Endothelial cell of umbilical vein (primary cell): ENCODE measurements at regions not wholly inside any gene's neighbourhood (a gene's known extent, or its start where the extent isn't known, plus 50 kb on each side); places are given as distances from the start of the nearest gene placed in this dataset.
"Not testable (repeated sequence)": the region's sequence is repeated elsewhere in the genome, so short reads cannot be mapped to it uniquely, and the experiment has no call there.

ENCODE experiments used
- BruUV-seq: library from RNA; stranded (reverse); fragments of 400-500 nt; replicated peaks from 2 replicates; lab custom pipeline; 2021; lab: Mats Ljungman, UMichigan
- CTCF ChIA-PET: fragments of 300-600, 350-600 bp; sonication (Branson Sonifier 250); formaldehyde crosslinking; loops from one replicate; lab custom pipeline; 2021; ENCODE audit warnings: antibody characterized with exemption, inconsistent platforms; lab: Charles Lee
- POLR2A ChIA-PET: fragments of 300-600, 350-600 bp; sonication (Branson Sonifier 250); formaldehyde crosslinking; loops from one replicate; lab custom pipeline; 2021; ENCODE audit warnings: antibody characterized with exemption, inconsistent platforms; lab: Charles Lee
- DNase-seq: peaks from one replicate; pipeline ENCODE4 v3.0.0-alpha.2; 2011; ENCODE audit warnings: low read depth, low spot score
- FAIRE-seq: peaks from 2 replicates; lab custom pipeline; 2011; peaks lifted over from hg19 to GRCh38; lab: Jason Lieb, UNC
- H2AFZ ChIP-seq: 2 replicates; pipeline ENCODE4 v1.6.0; 2012; ENCODE audit warnings: low read depth, low read length, control low read depth, inconsistent platforms
- H3K27ac ChIP-seq: 2 replicates; pipeline ENCODE4 v1.5.1; 2011; ENCODE audit warnings: low read depth, mild to moderate bottlenecking, control low read depth, low read length, moderate library complexity; ENCODE audit not compliant: insufficient read depth
- H3K27me3 ChIP-seq, 2 experiments: 2 replicates each; pipeline versions ENCODE4 v1.6.0 to v1.6.1; 2011; ENCODE audit warnings: low read length in 2 of 2, mixed read lengths in 1 of 2; ENCODE audit not compliant: control insufficient read depth in 2 of 2, insufficient read depth in 2 of 2
- H3K36me3 ChIP-seq, 2 experiments: 2 replicates in 1 of 2; 3 replicates in 1 of 2; pipeline ENCODE4 v1.5.1; 2011; ENCODE audit warnings: low read length in 2 of 2, mild to moderate bottlenecking in 1 of 2, moderate library complexity in 1 of 2; ENCODE audit not compliant: control insufficient read depth in 2 of 2, insufficient read depth in 2 of 2; ENCODE audit errors: extremely low read depth in 1 of 2
- H3K4me1 ChIP-seq: 3 replicates; pipeline ENCODE4 v1.5.1; 2011; ENCODE audit warnings: mild to moderate bottlenecking, low read length; ENCODE audit not compliant: control insufficient read depth, insufficient read depth; ENCODE audit errors: extremely low read depth
- H3K4me2 ChIP-seq: 2 replicates; pipeline ENCODE4 v1.6.1; 2011; ENCODE audit warnings: low read length, control low read depth, mixed read lengths; ENCODE audit not compliant: insufficient read depth
- H3K4me3 ChIP-seq, 3 experiments: fragments of 200-600 bp in 1 of 3; sonication (generic), shearing (Covaris generic) in 1 of 3; replicated peaks in 1 of 3; 2 replicates each; pipeline ENCODE4 v1.5.1; 2011 to 2016; ENCODE audit warnings: control low read depth in 3 of 3, low read length in 3 of 3, mild to moderate bottlenecking in 2 of 3, inconsistent platforms in 1 of 3, low read depth in 1 of 3, moderate library complexity in 1 of 3; ENCODE audit not compliant: insufficient read depth in 1 of 3
- H3K79me2 ChIP-seq: 2 replicates; pipeline ENCODE4 v1.6.0; 2012; ENCODE audit warnings: low read length, inconsistent platforms; ENCODE audit not compliant: control insufficient read depth, insufficient read depth
- H3K9ac ChIP-seq: replicated peaks from 2 replicates; pipeline ENCODE3; 2011; ENCODE audit warnings: low read length, control low read depth; ENCODE audit not compliant: insufficient read depth; ENCODE audit errors: extremely low read depth
- H3K9me1 ChIP-seq: replicated peaks from 3 replicates; pipeline ENCODE4 v1.6.0; 2011; ENCODE audit warnings: mild to moderate bottlenecking, low read length; ENCODE audit not compliant: control insufficient read depth, insufficient read depth; ENCODE audit errors: extremely low read depth
- H3K9me3 ChIP-seq: replicated peaks from 2 replicates; pipeline ENCODE4 v1.5.1; 2012; ENCODE audit warnings: low read length, inconsistent platforms; ENCODE audit not compliant: control insufficient read depth, insufficient read depth
- H4K20me1 ChIP-seq: replicated peaks from 2 replicates; pipeline ENCODE3; 2011; ENCODE audit warnings: mild to moderate bottlenecking, low read length; ENCODE audit not compliant: control insufficient read depth, insufficient read depth; ENCODE audit errors: extremely low read depth
- CTCF ChIP-seq, 2 donors: IDR thresholded peaks; 1 replicate in 1 of 2; 2 replicates in 1 of 2; pipeline ENCODE4 v1.5.1; 2011; ENCODE audit warnings: low read length in 2 of 2, mild to moderate bottlenecking in 2 of 2, moderate library complexity in 2 of 2, control low read depth in 1 of 2, inconsistent platforms in 1 of 2, low read depth in 1 of 2; ENCODE audit not compliant: insufficient read depth in 1 of 2; ENCODE audit errors: extremely low read depth in 1 of 2
- GATA2 ChIP-seq: IDR thresholded peaks from 2 replicates; pipeline ENCODE4 v1.7.0; 2011; ENCODE audit warnings: low read depth, mild to moderate bottlenecking, moderate library complexity, mixed read lengths, low read length; ENCODE audit not compliant: insufficient read length, insufficient read depth
- JUN ChIP-seq: IDR thresholded peaks from 2 replicates; pipeline ENCODE4 v1.6.1; 2011; ENCODE audit warnings: borderline replicate concordance, low read depth; ENCODE audit not compliant: insufficient read length, insufficient read depth
- MYC ChIP-seq: IDR thresholded peaks from one replicate; pipeline ENCODE4 v1.6.1; 2011; ENCODE audit warnings: mild to moderate bottlenecking, low read depth, low read length
- dilution Hi-C: fragments of 300-500 bp; cut with MboI; formaldehyde crosslinking; loops from one replicate; pipeline ENCODE4 v1.15.0; 2019; ENCODE audit warnings: low sequenced_read_pairs; ENCODE audit not compliant: extremely low pct_ligation_motif_present
- intact Hi-C: fragments of 100-400 bp; cut with micrococcal nuclease; formaldehyde crosslinking; loops from one replicate; pipeline ENCODE4 v1.10.0; 2022
- TF ChIP-seq, protein P1 (sequence below): IDR thresholded peaks from 2 replicates; pipeline ENCODE4 v1.6.1; 2011; ENCODE audit not compliant: insufficient read depth, insufficient read length

DNA sequence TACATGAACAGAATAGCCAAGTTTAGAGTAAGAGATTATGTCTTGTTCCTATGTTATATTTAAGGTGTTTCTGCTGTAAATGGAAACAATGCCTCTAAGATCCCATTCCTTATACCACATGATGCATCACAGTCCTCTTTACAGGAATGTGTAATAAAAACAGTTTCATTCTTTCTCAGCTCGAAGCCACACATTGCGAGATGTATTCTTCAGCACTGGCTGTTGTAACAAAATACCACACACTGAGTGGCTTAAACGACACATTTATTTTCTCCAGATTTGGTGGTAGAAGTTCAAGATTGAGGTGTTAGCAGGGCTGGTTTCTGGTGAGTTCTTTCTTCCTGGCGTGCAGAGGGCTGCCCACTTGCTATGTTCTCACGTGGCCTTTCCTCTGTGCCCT is 246.2 kb downstream of the SOCS6 start:
- Histone ChIP-seq H3K79me2 (no peaks in the 10 kb centered on the region), H3K9ac (no peak overlapping the region), H3K4me2 (no peak overlapping the region), H3K27me3 (no peaks in the 10 kb centered on the region), H4K20me1 (no peaks in the 10 kb centered on the region), H3K27ac (no peak overlapping the region), H3K4me3 (no peak overlapping the region), H3K36me3 (no peaks in the 10 kb centered on the region), H3K4me1 (no peaks in the 10 kb centered on the region), H2AFZ (no peak overlapping the region), H3K9me3 (no peaks in the 10 kb centered on the region), H3K9me1 (no peaks in the 10 kb centered on the region)
- DNase-seq (no peak), FAIRE-seq (no peak)
- ChIA-PET POLR2A (no interaction called here), CTCF (no interaction called here)
- dilution Hi-C loops (no loop called here), intact Hi-C loops (no loop called here)
- no TSS peak for BruUV-seq
- TF ChIP-seq, protein P1, sequence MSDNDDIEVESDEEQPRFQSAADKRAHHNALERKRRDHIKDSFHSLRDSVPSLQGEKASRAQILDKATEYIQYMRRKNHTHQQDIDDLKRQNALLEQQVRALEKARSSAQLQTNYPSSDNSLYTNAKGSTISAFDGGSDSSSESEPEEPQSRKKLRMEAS = no peak
- TF ChIP-seq JUN (no peak), CTCF (IDR thresholded peaks at IDR 0.05; ENCODE audit: extremely low read depth in 1 of 2, insufficient read depth in 1 of 2, low read depth in 1 of 2, low read length in 2 of 2) (no peak), MYC (no peak), GATA2 (no peak)

DNA sequence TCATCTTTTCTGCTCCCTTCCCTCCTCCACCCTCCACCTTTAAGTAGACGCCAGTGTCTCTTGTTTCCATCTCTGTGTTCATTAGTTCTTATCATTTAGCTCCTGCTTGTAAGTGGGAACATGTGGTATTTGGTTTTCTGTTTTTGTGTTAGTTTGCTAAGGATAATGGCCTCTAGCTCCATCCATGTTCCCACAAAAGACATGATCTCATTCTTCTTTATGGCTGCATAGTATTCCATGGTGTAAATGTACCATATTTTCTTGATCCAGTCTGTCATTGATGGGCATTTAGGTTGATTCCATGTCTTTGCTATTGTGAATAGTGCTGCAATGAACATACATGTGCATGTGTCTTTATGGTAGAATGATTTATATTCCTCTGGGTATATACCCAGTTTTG is 236.5 kb downstream of the SOCS6 start:
- FAIRE-seq, H3K36me3 ChIP-seq, H3K4me3 ChIP-seq, H2AFZ ChIP-seq, BruUV-seq, H3K9me3 ChIP-seq, intact Hi-C loops, H3K79me2 ChIP-seq, CTCF ChIA-PET, H3K4me2 ChIP-seq, H3K9ac ChIP-seq, dilution Hi-C loops, H3K27ac ChIP-seq, DNase-seq, H3K4me1 ChIP-seq, H3K27me3 ChIP-seq, H3K9me1 ChIP-seq, POLR2A ChIA-PET, H4K20me1 ChIP-seq: not testable (repeated sequence)
